HFF-Myc (cell line): ENCODE measurements at regions not wholly inside any gene's neighbourhood (a gene's known extent, or its start where the extent isn't known, plus 50 kb on each side); places are given as distances from the start of the nearest gene placed in this dataset.

Experiments used
- DNase-seq: peaks from one replicate; pipeline ENCODE4 v3.0.0-alpha.2; 2011; ENCODE audit warnings: low read depth; ENCODE audit errors: extremely low read depth
- H3K4me3 ChIP-seq: replicated peaks from 2 replicates; pipeline ENCODE4 v1.5.1; 2011; ENCODE audit warnings: low read depth, mild to moderate bottlenecking, control low read depth, low read length
- TF ChIP-seq, protein P1 (sequence below): IDR thresholded peaks from 2 replicates; pipeline ENCODE4 v1.5.1; 2012; ENCODE audit warnings: mild to moderate bottlenecking, low read depth, low read length, control low read depth; ENCODE audit errors: missing control alignments

- no peak for DNase-seq
- H3K4me3 ChIP-seq: no peak overlapping the region
- TF ChIP-seq, protein P1, sequence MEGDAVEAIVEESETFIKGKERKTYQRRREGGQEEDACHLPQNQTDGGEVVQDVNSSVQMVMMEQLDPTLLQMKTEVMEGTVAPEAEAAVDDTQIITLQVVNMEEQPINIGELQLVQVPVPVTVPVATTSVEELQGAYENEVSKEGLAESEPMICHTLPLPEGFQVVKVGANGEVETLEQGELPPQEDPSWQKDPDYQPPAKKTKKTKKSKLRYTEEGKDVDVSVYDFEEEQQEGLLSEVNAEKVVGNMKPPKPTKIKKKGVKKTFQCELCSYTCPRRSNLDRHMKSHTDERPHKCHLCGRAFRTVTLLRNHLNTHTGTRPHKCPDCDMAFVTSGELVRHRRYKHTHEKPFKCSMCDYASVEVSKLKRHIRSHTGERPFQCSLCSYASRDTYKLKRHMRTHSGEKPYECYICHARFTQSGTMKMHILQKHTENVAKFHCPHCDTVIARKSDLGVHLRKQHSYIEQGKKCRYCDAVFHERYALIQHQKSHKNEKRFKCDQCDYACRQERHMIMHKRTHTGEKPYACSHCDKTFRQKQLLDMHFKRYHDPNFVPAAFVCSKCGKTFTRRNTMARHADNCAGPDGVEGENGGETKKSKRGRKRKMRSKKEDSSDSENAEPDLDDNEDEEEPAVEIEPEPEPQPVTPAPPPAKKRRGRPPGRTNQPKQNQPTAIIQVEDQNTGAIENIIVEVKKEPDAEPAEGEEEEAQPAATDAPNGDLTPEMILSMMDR: no peak
Measured at GRCh38 chr10:124185084-124185483, 91.7 kb upstream of the CHST15 start.

DNA sequence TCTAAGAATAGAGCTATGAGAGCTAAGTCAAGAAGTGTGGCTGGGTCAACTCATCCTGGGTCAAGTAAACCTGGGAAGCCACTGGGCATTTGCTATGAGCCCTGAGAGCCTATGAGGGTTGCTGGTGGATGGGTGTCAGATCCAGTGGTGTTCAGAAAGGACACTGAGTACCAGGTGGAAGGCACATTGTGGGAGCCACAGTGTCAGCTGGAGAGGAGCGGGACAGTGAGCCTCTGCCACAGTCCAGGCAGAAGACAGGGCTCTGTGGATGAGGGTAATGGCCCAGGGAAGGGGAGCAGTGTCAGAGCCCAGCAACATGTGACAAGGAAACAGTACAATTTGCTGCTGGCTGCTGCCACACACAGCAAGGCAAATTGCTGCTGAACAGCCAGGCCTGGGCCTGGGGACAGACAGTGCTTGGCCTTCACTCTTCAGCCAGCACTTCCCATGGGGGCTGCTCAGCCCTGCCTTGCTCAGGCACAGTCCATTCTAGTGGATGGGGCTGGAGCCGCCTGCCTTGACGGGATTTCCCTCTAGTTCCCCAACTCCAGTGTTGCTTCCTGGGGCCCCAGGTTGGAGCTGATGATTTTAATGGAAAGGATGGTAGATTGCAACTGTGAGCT, 90.9 kb upstream of the CHST15 start:
- DNase-seq: no peak
- TF ChIP-seq, protein P1: no peak
- no peak overlapping the region for H3K4me3 ChIP-seq

GRCh38 chr10:124183617-124184016, 90.2 kb upstream of the CHST15 start:
- TF ChIP-seq, protein P1: no peak
- no peak for DNase-seq
- H3K4me3 ChIP-seq: no peak overlapping the region

GRCh38 chr10:124182088-124182541, 88.7 kb upstream of the CHST15 start:
- TF ChIP-seq, protein P1: no peak
- no peak for DNase-seq
- no peak overlapping the region for H3K4me3 ChIP-seq

DNA sequence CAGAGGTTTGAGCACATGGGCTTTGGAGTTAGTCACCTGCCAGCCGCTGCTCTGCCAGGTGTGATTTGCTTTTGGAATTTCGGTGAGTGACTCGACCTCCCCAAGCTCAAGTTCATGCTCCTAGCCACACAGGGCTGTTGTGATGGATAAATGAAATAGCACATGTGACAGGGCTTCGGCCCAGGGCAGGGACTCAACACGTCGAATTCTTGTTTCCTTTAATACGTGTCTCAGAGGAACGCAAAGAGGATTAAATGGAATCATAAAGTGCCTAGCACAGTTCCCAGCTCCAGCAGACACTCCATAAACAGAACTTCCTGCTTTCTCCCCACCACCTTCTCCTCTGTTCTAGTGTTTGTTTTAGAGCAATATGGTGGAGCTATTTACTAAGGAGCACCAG, 88.3 kb upstream of the CHST15 start:
- no peak for DNase-seq
- H3K4me3 ChIP-seq: no peak overlapping the region
- TF ChIP-seq, protein P1: no peak

DNA sequence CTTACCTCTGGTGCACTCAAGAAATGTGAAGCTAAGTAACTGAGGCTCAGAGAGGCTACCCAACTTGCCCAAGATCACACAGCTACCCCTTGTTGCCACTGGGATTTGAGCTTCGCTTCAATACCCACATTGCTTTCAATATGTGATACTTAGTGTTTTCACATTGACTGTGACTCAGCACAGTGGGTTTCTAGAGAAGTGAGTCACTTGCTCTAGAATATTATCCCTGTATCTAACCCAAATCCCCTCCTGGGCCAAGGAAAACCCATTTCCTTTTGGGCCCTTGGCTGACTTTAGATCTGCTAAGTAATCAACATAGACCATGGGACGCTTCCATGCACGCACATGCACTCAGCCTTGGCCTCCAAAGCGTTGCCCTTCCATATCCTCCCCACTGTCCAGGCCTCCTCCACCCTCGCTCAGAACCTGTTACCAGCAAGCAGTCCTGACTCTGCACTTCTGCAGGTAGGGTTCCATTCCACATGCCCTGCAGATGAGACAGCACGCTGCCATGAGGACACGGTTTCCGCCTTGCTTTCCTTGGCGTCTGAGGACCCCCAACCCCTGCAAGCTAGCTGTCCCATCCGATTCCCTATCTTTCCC, 87.7 kb upstream of the CHST15 start:
- TF ChIP-seq, protein P1: no peak
- H3K4me3 ChIP-seq: no peak overlapping the region
- no peak for DNase-seq
